Fibroblast of gingiva (primary cell): ENCODE measurements at regions not wholly inside any gene's neighbourhood (a gene's known extent, or its start where the extent isn't known, plus 50 kb on each side); places are given as distances from the start of the nearest gene placed in this dataset.
A peak's percentile ranks its signal among the peaks of the same experiment; 100 is the strongest.
"Not testable (repeated sequence)": the region's sequence is repeated elsewhere in the genome, so short reads cannot be mapped to it uniquely, and the experiment has no call there.

Experiments
- DNase-seq: peaks from one replicate; pipeline ENCODE4 v3.0.0-alpha.2; 2011; ENCODE audit warnings: low read depth

DNA sequence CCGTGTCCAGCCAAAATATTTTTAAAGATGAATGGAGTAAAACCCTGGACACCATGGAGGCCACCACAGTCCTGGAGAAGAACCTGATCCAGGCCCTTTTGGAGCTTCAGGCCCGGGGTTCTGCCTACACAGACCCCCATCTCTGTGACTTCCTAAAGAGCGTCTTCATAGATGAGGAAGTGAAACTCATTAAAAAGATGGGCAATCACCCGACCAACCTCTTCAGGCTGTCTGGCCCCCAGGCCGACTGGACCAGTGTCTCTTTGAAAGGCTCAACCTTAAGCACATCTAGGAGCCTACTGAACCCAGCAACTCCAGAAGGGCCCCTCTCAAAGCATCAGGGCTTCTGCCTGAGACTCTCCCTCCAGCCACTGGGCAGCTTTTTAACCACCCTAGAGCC, 107.9 kb upstream of the FAM174B start:
- DNase-seq = no peak

DNA sequence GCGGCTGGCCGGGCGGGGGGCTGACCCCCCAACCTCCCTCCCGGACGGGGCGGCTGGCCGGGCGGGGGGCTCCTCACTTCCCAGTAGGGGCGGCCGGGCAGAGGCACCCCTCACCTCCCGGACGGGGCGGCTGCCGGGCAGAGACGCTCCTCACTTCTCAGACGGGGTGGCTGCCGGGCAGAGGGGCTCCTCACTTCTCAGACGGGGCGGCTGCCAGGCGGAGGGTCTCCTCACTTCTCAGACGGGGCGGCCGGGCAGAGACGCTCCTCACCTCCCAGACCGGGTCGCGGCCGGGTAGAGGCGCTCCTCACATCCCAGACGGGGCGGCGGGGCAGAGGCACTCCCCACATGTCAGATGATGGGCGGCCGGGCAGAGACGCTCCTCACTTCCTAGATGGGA, 112.6 kb upstream of the FAM174B start:
- not testable (repeated sequence) for DNase-seq

DNA sequence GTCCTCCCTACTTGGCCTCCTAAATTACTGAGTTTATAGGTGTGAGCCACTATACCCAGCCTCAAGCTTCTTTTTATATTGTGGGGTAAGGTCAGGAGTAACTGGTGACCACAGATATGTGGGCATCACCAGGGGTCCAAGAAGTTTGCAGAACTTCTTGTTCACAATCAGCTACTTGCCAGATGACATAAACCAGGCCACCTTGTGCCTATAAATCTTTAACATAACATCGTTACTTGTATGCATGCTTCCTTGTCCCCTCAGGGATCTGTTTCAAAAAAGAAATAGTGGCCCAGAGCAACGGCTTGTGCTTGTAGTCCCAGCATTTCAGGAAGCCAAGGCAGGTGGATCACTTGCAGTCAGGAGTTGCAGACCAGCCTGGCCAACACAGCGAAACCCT, 115.1 kb upstream of the FAM174B start:
- no peak for DNase-seq

DNA sequence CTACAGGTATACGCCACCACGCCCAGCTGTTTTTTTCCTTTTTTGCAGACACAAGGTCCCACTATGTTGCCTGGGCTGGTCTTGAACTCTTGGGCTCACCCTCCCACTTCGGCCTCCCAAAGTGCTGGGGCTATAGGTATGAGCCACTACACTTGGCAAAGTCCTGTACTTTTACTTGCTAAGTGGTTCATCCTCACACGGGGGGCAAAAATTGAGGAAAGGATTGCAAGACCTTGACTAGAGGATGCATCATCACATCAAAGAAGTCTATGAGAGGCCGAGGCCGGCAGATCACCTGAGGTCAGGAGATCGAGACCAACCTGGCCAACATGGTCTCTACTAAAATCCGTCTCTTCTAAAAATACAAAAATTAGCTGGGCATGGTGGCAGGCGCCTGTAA, 116.5 kb upstream of the FAM174B start:
- DNase-seq = no peak

DNA sequence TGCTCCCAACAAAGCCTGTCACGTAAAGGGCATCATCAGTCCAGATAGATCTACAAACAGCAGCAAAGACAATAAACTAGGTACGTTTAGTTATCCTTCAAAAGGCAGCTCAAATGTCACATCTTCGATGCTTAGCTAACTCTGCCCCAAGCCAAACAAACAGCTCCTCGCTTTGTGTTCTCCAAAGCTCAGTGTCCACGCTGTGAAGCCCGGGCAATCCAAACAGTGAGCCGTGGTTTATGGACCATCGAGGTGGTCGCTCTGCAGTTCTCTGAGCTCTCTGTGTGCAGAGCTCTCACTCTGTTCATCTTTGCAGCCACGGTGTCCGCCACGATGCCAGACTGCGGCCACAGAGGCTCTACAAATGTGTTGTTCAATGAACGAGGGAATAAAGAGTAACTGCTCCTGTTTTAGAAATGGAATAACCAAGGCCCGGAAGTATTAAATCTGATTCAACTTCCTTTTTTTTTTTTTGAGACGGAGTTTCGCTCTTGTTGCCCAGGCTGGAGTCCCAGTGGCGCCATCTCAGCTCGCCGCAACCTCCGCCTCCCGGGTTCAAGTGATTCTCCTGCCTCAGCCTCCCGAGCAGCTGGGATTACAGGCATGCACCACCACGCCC, 117.2 kb upstream of the FAM174B start:
- DNase-seq = no peak

DNA sequence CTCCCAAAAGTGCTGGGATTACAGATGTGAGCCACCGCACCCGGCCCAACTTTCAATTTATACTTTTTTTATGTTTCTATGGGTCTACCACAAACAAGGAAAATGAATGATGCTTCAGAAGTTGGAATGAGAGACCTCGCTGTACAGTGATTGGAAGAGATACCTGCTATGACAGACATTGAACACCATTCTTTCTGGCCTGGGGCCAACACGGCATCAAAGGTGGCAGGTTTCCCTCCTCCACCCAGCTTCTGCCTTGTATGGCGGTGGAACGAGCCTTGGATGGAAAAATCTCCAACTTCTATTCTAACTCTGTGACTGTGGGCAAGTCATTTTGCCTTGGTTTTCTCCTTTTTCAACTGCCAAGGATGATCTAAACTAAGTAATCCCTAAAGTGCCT, 117.8 kb upstream of the FAM174B start:
- no peak for DNase-seq

DNA sequence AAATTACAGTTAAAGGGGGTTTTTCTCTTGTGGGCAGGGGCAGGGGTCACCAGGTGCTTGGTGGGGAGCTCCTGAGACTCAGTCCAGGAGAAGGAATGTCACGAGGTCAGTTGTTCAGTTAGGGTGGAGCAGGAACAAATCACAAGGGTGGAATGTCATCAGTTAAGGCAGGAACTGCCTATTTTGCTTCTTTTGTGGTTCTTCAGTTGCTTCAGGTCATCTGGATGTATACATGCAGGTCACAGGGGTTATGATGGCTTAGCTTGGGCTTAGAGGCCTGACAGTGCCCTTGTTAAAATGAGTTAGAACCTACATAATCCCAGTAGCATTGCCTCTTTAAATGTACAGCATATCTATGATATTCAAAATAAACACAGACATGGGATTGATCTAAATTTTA, 120.2 kb upstream of the CHD2 start:
- no peak for DNase-seq

DNA sequence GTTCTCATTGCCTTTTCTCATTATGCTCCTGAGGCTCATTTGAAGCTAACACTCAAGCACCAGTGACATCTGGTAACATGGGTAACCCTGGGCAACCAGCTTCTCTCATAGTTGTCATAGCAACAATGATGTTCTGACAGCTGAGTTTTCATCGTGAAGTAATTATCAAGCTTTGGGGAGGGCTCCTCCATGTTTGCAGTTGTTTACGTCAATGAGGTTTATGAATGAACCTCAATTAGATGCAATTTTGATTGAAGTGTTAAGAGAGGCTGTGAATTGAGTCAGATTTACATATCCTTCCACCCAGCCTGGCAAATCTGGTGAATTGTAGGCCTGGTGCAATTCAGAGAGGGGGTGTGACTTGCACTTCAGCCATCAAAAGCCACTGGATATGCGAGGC, 119.3 kb upstream of the CHD2 start:
- no peak for DNase-seq

DNA sequence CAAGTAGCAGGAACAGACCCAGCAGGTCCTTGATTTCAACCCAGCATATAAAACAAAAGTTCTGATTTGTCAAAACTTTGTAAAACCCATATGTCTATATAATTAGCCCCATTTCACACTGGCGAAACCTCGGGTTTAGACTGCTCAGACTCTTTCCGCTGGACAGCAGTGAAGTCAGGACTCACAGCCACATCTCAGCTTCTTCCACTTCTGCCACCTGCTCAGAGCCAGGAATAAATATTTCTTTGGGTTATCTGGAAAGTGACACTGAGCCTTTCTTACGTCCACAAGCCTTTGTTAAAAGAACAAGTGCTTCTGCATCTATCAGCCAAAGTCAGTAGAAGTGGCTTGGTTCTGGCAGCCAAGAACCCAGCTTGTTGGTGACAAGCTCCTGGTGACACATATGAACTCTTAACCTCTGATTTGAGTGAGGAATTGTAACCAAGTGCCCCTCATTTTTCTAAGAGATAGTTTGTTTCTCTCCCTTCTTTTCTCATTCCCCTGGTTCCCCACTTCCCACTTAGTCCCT, 118.1 kb upstream of the CHD2 start:
- DNase-seq = no peak

DNA sequence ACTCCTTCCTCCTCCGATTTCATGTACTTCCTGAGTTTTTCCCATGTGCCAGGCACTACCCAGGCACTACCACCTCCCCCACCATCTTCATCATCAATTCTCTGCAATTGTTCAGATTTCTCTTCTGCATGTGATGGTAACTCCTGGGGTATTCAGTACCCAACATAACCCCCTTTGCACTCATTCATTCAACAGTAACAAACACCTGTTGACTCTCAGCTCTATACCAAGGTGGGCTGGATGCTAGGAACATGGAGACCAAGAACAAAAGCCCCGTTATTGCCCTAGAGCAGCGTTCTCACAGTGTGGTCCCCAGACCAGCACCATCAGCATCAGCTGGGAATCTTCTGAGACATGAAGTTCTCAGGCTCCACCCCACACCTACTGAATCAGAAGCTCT, 113.0 kb upstream of the CHD2 start:
- no peak for DNase-seq

DNA sequence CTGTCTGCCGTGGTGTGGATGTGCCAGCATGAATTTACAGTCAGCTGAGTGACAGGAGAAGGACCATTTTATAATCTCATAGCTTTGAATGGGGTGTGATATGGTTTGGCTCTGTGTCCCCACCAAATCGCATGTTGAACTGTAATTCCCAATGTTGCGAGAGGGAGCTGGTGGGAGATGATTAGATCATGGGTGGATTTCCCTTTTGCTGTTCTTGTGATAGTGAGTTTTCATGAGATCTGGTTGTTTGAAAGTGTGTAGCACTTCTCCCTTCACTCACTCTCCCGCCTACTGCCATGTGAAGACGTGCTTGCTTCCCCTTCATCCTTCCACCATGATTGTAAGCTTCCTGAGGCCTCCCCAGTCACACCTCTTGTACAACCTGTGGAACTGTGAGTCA, 111.9 kb upstream of the CHD2 start:
- no peak for DNase-seq

DNA sequence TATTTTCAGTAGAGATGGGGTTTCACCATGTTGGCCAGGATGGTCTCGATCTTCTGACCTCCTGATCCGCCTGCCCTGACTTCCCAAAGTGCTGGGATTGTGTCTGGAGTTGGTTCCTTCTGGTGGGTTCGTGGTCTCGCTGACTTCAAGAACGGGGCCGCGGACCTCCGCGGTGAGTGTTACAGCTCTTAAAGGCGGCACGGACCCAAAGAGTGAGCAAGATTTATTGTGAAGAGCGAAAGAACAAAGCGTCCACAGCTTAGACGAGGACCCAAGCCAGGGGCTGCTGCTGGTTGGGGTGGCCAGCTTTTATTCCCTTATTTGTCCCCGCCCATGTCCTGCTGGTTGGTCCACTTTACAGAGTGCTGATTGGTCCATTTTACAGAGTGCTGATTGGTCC, 111.3 kb upstream of the CHD2 start:
- not testable (repeated sequence) for DNase-seq

DNA sequence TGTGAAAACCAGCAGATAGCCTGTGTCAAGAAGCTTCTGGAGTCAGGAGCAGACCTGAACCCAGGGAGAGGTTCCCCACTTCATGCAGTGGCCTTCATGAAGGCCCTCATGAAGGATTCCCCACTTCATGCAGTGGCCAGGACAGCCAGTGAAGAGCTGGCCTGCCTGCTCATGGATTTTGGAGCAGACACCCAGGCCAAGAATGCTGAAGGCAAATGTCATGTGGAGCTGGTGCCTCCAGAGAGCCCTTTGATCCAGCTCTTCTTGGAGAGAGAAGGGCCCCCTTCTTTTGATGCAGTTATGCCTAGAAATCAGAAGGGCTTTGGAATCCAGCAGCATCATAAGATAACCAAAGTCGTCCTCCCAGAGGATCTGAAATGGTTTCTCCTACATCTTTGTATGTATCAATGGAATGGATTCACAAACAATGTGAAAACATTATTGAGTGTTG, 103.9 kb upstream of the CHD2 start:
- DNase-seq = no peak

DNA sequence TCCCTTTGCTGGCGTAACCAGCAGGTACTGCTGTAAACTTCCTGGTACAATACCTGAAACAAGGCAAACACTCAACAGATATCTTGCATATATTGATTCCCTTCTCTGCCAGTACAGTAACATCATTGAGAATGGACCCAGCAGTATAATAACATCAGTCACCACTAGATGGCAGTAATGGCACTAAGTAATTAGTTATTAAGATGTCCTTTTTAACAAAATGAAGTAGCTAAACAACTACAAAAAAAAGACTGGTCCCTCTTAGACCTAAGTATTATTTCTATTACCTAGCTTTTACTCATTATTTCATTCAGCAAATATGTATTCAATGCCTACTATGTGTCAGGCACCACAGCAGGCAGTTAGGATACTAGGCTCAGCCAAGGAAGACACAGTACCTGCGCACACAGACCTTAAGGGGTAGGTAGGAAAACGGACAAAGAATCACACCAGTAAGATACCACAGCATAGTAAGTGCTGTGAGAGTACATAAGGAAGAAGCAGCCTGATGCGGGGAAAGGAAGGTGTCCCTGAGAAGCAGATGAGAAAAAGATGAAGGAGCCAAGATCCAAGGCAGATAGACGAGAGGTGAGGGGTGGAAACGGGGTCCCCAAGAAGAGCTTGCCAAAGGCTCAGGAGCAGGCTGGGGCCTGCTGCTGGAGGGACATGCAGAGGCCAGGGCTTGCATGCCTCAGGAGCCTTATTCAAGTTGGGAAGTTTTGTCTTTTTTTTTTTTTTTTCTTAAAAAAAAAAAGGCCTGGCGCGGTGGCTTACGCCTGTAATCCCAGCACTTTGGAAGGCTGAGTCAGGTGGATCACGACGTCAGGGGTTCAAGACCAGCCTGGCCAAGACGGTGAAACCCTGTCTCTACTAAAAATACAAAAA, 102.7 kb upstream of the CHD2 start:
- peak; percentile 65 for DNase-seq

DNA sequence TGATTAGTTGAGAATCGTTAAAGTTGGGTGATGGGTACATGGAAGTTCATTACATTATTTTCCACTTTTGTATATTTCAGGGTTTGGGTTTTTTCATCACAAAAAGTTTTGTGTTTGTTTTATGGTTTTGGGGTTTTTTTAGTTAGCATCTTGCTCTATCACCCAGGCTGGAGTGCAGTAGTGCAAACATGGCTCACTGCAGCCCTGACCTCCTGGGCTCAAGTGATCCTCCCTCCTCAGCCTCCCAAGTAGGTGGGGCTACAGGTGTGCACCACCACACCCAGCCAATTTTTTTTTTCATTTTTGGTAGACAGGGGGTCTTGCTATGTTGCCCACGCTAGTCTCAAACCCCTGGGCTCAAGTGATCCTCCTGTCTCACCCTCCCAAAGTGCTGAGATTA, 100.1 kb upstream of the CHD2 start:
- no peak for DNase-seq

DNA sequence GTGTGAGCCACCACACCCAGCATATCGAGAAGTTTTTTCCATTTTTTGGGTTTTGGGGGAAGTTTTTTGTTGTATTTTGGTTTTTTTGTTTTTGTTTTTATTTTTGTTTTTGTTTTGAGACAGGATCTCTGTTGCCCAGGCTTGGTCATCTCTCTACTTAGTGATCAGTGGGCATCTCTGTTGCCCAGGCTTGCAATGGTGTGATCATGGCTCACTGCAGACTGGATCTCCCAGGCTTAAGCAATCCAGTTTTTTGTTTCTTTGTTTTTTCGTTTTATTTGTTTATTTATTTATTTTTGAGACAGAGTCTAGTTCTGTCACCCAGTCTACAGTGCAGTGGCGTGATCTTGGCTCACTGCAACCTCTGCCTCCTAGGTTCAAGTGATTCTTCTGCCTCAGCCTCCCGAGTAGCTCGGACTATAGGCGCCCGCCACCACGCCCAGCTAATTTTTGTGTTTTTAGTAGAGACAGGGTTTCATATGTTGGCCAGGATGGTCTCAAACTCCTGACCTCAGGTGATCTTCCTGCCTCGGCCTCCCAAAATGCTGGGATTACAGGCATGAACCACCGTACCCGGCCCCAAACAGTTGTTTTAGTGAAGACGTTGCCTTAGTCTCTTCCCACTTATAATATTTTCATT, 99.6 kb upstream of the CHD2 start:
- DNase-seq = not testable (repeated sequence)

DNA sequence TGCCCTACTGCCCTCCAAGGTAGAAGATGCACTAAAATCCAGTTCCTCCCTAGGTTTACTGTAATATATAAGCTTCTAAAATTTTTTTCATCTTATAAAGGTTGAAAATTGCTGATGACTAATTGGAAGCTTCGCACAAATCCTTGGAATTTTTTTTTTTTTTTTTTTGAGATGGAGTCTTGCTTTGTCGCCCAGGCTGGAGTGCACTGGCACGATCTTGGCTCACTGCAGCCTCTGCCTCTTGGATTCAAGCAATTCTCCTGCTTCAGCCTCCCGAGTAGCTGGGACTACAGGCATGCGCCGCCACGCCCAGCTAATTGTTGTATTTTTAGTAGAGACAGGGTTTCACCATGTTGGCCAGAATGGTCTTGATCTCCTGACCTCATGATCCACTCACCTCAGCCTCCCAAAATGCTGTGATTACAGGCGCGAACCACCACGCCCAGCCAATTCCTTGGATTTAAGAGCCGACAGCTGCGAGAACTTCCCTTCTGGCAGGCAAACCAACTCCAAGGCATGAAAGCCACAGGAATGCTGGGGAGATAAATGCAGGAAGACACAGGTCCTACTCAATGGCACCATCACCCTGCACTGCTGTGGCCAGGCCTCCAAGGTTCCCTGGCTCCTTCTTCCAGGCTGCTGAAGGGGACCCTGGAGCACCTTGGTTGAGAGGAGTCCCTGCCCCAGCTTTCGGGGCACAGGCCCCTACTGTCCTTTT, 98.9 kb upstream of the CHD2 start:
- DNase-seq = peak; percentile 67

DNA sequence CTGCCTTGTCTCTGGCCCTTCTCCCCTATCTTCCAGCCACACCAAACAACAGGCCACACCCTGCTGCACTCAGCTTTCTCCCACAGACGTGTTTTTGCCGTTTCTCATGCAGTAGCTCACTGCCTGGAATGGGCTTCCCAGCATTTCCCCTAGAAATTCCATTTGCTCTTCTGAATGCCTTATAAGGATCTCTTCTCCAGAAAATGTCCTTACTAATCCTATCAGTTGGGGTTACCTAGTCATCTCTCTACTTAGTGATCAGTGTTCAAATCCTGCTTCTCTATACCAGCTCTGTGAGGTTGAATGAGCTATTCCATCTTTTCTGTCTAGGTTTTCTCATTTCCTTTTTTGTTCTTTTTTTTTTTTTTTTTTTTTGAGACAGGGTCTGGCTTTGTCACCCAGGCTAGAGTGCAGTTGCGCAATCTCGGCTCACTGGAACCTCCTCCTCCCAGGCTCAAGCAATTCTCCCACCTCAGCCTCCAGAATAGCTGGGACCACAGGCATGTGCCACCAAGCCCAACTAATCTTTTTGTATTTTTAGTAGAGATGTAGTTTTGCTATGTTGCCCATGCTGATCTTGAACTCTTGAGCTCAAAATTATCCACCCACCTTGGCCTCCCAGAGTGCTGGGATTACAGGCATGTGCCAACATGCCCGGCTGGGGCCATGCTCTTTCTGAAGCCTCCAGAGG, 98.2 kb upstream of the CHD2 start:
- DNase-seq = peak; percentile 81

DNA sequence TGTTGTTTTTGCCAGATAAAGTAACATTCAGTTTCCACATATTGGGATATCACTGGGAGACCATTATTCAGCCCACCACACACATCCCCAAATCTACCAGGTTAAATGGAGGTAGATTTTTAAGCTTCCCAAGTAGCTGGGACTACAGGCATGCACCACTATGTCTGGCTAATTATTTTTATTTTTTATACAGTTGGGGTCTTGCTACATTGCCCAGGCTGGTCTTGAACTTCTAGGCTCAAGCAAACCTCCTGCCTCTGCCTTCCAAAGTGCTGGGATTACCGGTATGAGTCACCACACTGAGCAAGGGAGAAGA, 96.6 kb upstream of the CHD2 start:
- DNase-seq = no peak

DNA sequence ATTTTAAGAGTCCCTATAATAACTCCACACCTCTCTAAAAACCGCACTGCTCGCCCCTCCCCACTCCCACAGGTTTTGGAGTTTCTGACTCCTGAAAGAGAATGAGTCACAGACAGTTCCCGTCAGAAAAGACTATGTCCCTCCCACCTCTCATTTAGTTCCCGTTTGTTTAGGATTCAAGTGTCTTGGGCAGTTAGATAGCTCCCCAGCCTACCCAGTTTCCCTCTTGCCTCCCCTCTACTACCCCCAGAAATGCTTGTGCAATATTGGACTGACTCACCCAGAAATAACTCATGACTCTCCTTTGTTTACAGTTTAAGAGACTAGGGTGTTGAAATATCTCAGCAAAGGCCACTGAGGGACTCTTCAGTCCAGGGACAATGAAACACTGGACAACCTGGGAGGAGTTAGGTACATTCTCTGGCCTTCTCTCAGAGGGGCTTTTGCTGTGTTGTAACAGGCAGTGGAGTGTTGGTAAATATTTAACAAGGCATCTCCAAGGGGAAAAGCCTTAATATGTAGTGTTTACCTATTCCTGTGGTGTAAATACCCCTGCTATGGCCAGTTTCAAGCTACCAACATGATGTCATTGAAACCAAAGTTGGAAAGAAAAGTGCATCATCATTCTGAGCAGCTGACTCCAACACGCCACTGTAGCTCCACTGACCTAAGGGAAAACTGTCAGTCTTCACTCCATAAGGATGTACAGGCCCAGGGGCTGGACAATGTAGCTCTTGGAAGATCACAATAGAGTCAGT, 96.1 kb upstream of the CHD2 start:
- peak; percentile 99 for DNase-seq

DNA sequence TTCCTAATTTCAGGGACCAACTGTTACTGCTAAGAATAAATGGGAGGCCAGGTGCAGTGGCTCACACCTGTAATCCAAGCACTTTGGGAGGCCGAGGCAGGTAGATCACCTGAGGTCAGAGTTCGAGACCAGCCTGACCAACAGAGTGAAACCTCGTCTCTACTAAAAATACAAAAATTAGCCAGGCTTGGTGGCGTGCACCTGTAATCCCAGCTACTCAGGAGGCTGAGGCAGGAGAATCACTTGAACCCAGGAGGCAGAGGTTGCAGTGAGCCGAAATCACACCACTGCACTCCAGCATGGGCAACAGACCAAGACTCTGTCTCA, 95.6 kb upstream of the CHD2 start:
- DNase-seq = not testable (repeated sequence)
